IMR-90 (cell line): ENCODE measurements at regions not wholly inside any gene's neighbourhood (a gene's known extent, or its start where the extent isn't known, plus 50 kb on each side); places are given as distances from the start of the nearest gene placed in this dataset.

Experiments
- CEBPB ChIP-seq: IDR thresholded peaks from 2 replicates; pipeline ENCODE4 v1.6.1; 2012; ENCODE audit warnings: low read depth, low read length, improper control_type of control experiment
- CTCF ChIP-seq: conservative IDR thresholded peaks from 2 replicates; pipeline ENCODE4 v1.5.1; 2012; ENCODE audit warnings: mild to moderate bottlenecking, low read depth, low read length, improper control_type of control experiment
- MAFK ChIP-seq: IDR thresholded peaks from 2 replicates; pipeline ENCODE4 v1.6.1; 2012; ENCODE audit warnings: low read depth, low read length, improper control_type of control experiment
- MAZ ChIP-seq: IDR thresholded peaks from 2 replicates; pipeline ENCODE4 v1.6.1; 2012; ENCODE audit warnings: low read depth, mild to moderate bottlenecking, low read length, improper control_type of control experiment, moderate library complexity, borderline replicate concordance
- NFE2L2 ChIP-seq: fragments of 150-350 bp; IDR thresholded peaks from 2 replicates; pipeline ENCODE4 v1.6.1; 2016; ENCODE audit warnings: low read depth, mild to moderate bottlenecking, low read length
- POLR2A ChIP-seq: IDR thresholded peaks from 2 replicates; pipeline ENCODE4 v1.6.1; 2012; ENCODE audit warnings: mild to moderate bottlenecking, low read depth, low read length
- RFX5 ChIP-seq: IDR thresholded peaks from 2 replicates; pipeline ENCODE4 v1.8.0; 2012; ENCODE audit warnings: low read depth, mild to moderate bottlenecking, low read length, moderate library complexity
- SMC3 ChIP-seq: fragments of 150-350 bp; IDR thresholded peaks from 2 replicates; pipeline ENCODE4 v1.6.1; 2016; ENCODE audit warnings: low read depth, mild to moderate bottlenecking, antibody characterized with exemption, low read length, moderate library complexity
- USF2 ChIP-seq: fragments of 150-350 bp; IDR thresholded peaks from 2 replicates; pipeline ENCODE4 v1.6.1; 2017; ENCODE audit warnings: mild to moderate bottlenecking, antibody characterized with exemption, low read length, low read depth

GRCh38 chr3:154842536-154842935, 237.6 kb upstream of the MME start:
- TF ChIP-seq MAZ (no peak), CTCF (no peak), RFX5 (no peak), POLR2A (no peak), NFE2L2 (no peak), SMC3 (no peak), MAFK (no peak), CEBPB (no peak), USF2 (no peak)
